Type B pancreatic cell (in vitro differentiated cells): ENCODE measurements at regions not wholly inside any gene's neighbourhood (a gene's known extent, or its start where the extent isn't known, plus 50 kb on each side); places are given as distances from the start of the nearest gene placed in this dataset.

Source experiments
- DNase-seq: peaks from one replicate; pipeline ENCODE4 v3.0.0; 2021; ENCODE audit warnings: mixed read lengths; ENCODE audit not compliant: unreplicated experiment; ENCODE audit errors: extremely low spot score
- H3K27ac Mint-ChIP-seq: 2 replicates; pipeline ENCODE4 v1.8.0; 2021; ENCODE audit warnings: mild to moderate bottlenecking, mixed read lengths
- H3K27me3 Mint-ChIP-seq: 2 replicates; pipeline ENCODE4 v1.8.0; 2021; ENCODE audit warnings: mixed read lengths
- H3K36me3 Mint-ChIP-seq: 2 replicates; pipeline ENCODE4 v1.8.0; 2021; ENCODE audit warnings: mixed read lengths
- H3K4me1 Mint-ChIP-seq: one replicate; pipeline ENCODE4 v1.8.0; 2021; ENCODE audit warnings: mixed read lengths; ENCODE audit not compliant: unreplicated experiment
- H3K4me3 Mint-ChIP-seq: 2 replicates; pipeline ENCODE4 v1.8.0; 2021; ENCODE audit warnings: mild to moderate bottlenecking, mixed read lengths
- H3K9me3 Mint-ChIP-seq: 2 replicates; pipeline ENCODE4 v1.8.0; 2021; ENCODE audit warnings: mixed read lengths
- TF ChIP-seq, protein P1 (sequence below): fragments of 200-600 bp; sonication (generic); conservative IDR thresholded peaks from 2 replicates; pipeline ENCODE4 v1.5.0; 2021; ENCODE audit warnings: antibody characterized with exemption, mild to moderate bottlenecking

DNA sequence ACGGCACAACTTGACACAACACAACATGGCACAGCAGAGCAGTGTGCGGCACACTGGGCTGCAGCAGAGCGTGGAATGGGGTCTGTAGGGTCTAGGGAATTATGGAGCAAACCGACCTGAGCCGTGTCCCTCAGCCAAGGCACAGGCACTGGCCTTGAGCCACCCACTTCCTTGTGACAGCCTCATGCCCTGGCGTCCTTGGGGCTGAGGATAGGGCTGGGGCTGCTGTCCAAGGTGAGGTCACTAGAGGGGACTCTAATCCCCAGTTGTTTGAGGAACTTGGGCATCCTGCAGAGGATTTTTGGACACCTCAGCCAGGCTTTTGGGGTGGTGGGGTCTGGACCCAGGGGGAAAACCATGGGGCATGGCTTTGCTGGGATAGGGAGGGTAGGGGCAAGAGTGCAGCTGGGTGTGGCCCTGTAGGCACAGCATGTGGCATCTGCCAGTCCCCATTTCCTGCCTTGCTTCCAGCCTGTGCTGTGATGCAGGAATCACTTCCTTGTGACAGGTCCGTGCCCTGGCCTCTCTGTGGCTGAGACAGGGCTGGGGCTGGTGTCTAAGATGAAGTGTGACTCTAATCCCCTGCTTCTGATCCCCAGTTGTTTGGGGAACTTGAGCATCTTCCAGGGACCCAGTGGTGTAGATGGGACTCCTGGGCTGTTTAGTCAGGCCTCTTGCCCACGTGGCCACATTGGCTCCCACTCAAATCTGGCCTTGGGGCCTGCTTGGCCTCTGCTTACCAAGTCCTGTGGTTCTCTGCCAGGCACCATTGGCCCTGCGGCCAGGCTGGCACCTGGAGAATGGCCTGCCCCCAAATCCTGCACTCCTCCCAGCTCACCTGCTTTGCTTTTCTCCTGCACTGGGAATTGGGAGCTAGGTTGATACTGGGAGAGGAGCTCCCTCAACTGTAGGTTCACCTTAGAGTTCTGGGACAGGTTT lies 78.5 kb downstream of the SCGB2B2 start:
- Mint-ChIP-seq H3K36me3 (no peaks in the 10 kb centered on the region), H3K27ac (no peak overlapping the region), H3K4me3 (no peak overlapping the region), H3K4me1 (no peaks in the 10 kb centered on the region), H3K27me3 (no peaks in the 10 kb centered on the region), H3K9me3 (no peaks in the 10 kb centered on the region)
- TF ChIP-seq, protein P1, sequence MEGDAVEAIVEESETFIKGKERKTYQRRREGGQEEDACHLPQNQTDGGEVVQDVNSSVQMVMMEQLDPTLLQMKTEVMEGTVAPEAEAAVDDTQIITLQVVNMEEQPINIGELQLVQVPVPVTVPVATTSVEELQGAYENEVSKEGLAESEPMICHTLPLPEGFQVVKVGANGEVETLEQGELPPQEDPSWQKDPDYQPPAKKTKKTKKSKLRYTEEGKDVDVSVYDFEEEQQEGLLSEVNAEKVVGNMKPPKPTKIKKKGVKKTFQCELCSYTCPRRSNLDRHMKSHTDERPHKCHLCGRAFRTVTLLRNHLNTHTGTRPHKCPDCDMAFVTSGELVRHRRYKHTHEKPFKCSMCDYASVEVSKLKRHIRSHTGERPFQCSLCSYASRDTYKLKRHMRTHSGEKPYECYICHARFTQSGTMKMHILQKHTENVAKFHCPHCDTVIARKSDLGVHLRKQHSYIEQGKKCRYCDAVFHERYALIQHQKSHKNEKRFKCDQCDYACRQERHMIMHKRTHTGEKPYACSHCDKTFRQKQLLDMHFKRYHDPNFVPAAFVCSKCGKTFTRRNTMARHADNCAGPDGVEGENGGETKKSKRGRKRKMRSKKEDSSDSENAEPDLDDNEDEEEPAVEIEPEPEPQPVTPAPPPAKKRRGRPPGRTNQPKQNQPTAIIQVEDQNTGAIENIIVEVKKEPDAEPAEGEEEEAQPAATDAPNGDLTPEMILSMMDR, result no peak
- no peak for DNase-seq

DNA sequence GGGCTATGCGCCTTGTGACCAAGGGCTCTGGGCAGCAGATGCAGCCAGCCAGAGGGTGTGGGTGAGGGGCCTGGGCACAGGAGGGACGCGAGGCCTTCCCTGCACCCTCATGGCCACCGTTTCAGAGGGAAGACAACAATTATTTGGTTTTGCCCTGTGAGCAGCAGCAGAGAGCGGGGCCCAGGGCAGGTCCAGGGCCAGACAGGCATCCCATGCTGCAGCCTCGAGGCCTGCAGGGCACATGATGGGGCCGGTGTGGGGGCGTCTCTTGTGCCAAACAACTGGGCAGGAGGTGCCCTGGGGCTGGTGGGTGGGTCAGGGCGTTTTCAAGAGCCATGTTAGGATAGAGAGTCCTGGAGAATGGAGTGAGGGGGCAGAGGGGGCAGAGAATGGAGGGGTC lies 79.4 kb downstream of the SCGB2B2 start:
- Mint-ChIP-seq H3K4me3 (no peak overlapping the region), H3K27me3 (no peaks in the 10 kb centered on the region), H3K36me3 (no peaks in the 10 kb centered on the region), H3K27ac (no peak overlapping the region), H3K9me3 (no peaks in the 10 kb centered on the region), H3K4me1 (no peaks in the 10 kb centered on the region)
- TF ChIP-seq, protein P1, result no peak
- no peak for DNase-seq

DNA sequence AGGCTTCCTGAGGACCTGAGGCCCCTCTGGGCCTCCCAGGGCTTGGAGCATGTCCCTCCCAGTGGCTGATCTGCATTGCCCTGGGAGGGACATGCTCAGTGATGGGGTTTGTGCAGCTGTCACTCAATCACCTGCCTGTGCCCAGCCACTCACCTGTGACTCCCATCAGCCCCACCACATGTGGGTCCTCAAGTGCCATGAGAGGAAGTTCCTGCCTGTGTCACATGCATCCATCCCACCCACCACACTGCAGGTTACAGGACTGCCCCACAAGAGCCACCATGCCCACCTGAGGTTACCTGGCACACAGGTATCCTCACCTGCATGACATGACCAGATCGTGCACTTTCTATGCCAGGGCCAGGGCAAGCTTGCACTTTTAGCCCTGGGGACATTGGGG lies 80.0 kb downstream of the SCGB2B2 start:
- Mint-ChIP-seq H3K4me3 (no peak overlapping the region), H3K27me3 (no peaks in the 10 kb centered on the region), H3K36me3 (no peaks in the 10 kb centered on the region), H3K27ac (no peak overlapping the region), H3K4me1 (no peaks in the 10 kb centered on the region), H3K9me3 (no peaks in the 10 kb centered on the region)
- no peak for DNase-seq
- TF ChIP-seq, protein P1, result no peak

DNA sequence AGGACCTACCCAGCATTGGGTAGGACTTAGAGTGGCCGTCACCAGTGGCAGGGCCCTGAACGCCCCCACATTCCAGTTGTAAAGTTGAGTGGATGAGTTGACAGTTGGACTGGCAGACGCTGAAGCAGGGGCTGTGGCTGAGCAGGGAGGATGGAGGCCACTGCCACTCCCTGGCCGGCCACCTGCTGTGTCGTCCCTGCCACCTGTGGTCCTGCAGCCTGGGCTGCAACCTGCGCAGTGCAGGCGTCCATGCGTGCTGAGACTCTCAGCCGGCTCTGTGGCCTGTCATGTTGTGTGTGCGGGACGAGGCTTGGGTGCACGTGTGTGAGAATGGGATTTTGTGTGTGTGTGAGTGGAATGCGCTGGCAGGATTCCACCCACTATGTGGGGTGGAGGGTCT lies 80.8 kb downstream of the SCGB2B2 start:
- TF ChIP-seq, protein P1, result no peak
- Mint-ChIP-seq H3K36me3 (no peaks in the 10 kb centered on the region), H3K9me3 (peaks cover 4% of the 10 kb centered on the region), H3K27me3 (no peaks in the 10 kb centered on the region), H3K27ac (no peak overlapping the region), H3K4me1 (no peaks in the 10 kb centered on the region), H3K4me3 (no peak overlapping the region)
- no peak for DNase-seq

DNA sequence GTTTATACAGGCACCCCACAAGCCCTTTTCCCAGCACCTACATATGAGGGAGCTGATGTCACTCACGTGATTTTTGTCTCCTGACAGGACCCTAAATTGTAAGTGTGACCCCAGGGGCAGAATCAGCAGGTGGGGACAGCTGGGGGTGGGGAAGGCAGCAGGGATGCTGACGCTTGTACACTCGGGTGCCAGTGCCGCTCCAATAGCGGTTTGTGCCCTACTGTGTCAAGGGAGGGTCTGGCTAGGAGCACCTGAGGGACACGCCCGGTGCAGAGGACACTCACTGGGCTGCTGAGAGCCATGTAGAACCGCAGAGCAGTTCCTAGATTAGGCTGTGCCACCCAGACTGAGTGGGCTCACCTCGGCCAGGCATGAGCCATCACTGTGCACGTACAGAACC lies 81.3 kb downstream of the SCGB2B2 start:
- Mint-ChIP-seq H3K27me3 (no peaks in the 10 kb centered on the region), H3K36me3 (no peaks in the 10 kb centered on the region), H3K4me1 (no peaks in the 10 kb centered on the region), H3K4me3 (no peak overlapping the region), H3K9me3 (peaks cover 6% of the 10 kb centered on the region), H3K27ac (peak overlapping the region; percentile 93)
- TF ChIP-seq, protein P1, result no peak
- no peak for DNase-seq
